ENCODE measurements at regions not wholly inside any gene's neighbourhood (a gene's known extent, or its start where the extent isn't known, plus 50 kb on each side); places are given as distances from the start of the nearest gene placed in this dataset.
"Not testable (repeated sequence)": the region's sequence is repeated elsewhere in the genome, so short reads cannot be mapped to it uniquely, and the experiment has no call there.

DNA sequence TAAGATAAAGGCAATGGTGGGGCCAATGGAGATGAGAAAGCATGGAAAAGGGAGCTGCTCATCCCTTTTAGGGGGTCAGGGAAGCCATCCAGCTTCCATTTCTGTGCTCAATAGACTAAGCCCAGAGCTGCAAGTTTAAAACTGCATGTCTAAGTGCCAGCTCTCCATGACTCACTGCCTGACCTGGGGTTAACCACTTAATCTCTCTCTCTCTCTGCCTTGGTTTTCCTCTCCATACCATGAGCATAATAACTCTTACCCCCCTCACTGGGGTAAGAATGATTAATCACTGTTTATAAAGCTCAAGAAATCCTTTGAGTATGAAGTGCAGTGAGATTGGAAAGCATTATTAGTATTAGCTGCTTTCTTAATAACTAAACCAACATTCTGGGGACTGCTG is 1382.4 kb upstream of the WWC1 start:
- Histone ChIP-seq H3K4me1 (no peaks in the 10 kb centered on the region), H3K27me3 (no peaks in the 10 kb centered on the region), H3K36me3 (no peaks in the 10 kb centered on the region), H3K4me3 (replicated peaks in 1 of 3) (no peak overlapping the region), H3K27ac (no peak overlapping the region), H3K9me3 (no peaks in the 10 kb centered on the region)
- intact Hi-C loops (cut with DNase I) = no loop called here
- TF ChIP-seq, protein P1, sequence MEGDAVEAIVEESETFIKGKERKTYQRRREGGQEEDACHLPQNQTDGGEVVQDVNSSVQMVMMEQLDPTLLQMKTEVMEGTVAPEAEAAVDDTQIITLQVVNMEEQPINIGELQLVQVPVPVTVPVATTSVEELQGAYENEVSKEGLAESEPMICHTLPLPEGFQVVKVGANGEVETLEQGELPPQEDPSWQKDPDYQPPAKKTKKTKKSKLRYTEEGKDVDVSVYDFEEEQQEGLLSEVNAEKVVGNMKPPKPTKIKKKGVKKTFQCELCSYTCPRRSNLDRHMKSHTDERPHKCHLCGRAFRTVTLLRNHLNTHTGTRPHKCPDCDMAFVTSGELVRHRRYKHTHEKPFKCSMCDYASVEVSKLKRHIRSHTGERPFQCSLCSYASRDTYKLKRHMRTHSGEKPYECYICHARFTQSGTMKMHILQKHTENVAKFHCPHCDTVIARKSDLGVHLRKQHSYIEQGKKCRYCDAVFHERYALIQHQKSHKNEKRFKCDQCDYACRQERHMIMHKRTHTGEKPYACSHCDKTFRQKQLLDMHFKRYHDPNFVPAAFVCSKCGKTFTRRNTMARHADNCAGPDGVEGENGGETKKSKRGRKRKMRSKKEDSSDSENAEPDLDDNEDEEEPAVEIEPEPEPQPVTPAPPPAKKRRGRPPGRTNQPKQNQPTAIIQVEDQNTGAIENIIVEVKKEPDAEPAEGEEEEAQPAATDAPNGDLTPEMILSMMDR (IDR thresholded peaks at IDR 0.05) = no peak
- no peak for TF ChIP-seq POLR2A (IDR thresholded peaks at IDR 0.05)
- no peak for DNase-seq

DNA sequence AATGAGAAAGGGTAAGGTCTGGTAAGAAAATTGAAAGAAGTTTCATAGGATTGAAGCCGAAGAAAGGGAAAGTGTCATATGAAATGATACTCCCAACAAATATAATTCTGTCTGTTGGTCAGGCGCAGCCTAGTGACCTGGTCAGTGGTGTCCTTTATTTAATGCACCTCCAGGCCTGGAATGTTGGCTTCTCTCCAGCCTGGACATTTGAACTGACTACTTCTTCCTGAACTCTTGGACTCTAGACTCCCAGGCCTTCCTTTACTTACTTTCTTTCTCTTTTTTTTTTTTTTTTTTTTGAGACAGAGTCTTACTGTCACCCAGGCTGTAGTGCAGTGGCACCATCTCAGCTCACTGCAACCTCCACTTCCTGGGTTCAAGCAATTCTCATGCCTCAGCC is 1381.5 kb upstream of the WWC1 start:
- 93 to 97% methylated on average over 2 of the region's 2 CpGs for WGBS, 2 donors
- no peaks in the 10 kb centered on the region for H3K4me1 ChIP-seq
- no peaks in the 10 kb centered on the region for H3K27me3 ChIP-seq
- H3K4me3 ChIP-seq (replicated peaks in 1 of 3) = no peak overlapping the region
- H3K36me3 ChIP-seq = no peaks in the 10 kb centered on the region
- H3K9me3 ChIP-seq = no peaks in the 10 kb centered on the region
- TF ChIP-seq POLR2A (IDR thresholded peaks at IDR 0.05) = no peak
- TF ChIP-seq, protein P1 (IDR thresholded peaks at IDR 0.05) = no peak
- intact Hi-C loops (cut with DNase I) = no loop called here
- DNase-seq = no peak
- H3K27ac ChIP-seq = no peak overlapping the region

DNA sequence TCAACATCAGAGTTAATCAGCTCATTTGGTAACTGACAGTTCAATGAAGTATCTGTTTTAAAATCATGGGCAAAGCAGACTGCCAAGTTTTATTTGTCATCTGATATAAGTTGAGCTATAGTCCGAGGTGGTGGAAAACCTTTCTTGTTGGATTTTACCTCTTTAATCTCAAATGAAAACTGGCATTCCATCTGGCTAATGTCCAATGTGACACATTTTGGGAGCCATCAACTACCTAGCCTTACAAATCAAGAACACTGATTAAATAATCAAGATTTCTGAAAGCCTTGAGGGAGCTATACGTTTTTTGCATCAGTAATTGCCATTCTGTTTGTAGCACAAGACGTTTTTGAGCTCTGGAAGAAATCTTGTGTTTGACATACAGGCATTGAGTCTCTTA is 1380.5 kb upstream of the WWC1 start:
- Histone ChIP-seq H3K4me3 (replicated peaks in 1 of 3) (no peak overlapping the region), H3K4me1 (no peaks in the 10 kb centered on the region), H3K27me3 (no peaks in the 10 kb centered on the region), H3K27ac (no peak overlapping the region), H3K36me3 (no peaks in the 10 kb centered on the region), H3K9me3 (no peaks in the 10 kb centered on the region)
- DNase-seq = no peak
- intact Hi-C loops (cut with DNase I) = no loop called here
- WGBS, 2 donors = 70 to 71% methylated on average over 3 of the region's 3 CpGs
- TF ChIP-seq POLR2A (IDR thresholded peaks at IDR 0.05) = no peak
- TF ChIP-seq, protein P1 (IDR thresholded peaks at IDR 0.05) = no peak

DNA sequence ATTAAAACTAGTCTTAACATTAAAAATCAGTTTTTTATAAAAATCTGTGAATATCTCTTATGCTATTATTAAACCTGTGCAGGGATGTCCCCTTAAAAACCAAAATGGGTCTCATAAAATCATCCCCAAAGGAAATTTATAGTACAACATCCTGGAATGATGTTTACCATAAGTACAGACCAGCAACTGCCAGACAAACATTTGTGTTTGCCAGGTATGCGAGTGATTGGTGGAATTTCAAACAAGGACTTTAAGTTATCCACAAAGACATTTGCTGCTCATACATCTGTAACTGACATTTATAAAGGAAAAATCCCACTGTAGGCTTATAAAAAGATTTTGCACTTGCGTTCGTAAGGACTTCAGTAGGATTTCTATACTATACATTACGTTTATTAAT is 1375.4 kb upstream of the WWC1 start:
- H3K4me1 ChIP-seq = no peaks in the 10 kb centered on the region
- H3K27me3 ChIP-seq = no peaks in the 10 kb centered on the region
- TF ChIP-seq, protein P1 (IDR thresholded peaks at IDR 0.05) = no peak
- no peak for TF ChIP-seq POLR2A (IDR thresholded peaks at IDR 0.05)
- no peak for DNase-seq
- no peak overlapping the region for H3K27ac ChIP-seq
- H3K9me3 ChIP-seq = no peaks in the 10 kb centered on the region
- WGBS, 2 donors = 90 to 95% methylated on average over 4 of the region's 4 CpGs
- intact Hi-C loops (cut with DNase I) = no loop called here
- no peak overlapping the region for H3K4me3 ChIP-seq (replicated peaks in 1 of 3)
- H3K36me3 ChIP-seq = no peaks in the 10 kb centered on the region

DNA sequence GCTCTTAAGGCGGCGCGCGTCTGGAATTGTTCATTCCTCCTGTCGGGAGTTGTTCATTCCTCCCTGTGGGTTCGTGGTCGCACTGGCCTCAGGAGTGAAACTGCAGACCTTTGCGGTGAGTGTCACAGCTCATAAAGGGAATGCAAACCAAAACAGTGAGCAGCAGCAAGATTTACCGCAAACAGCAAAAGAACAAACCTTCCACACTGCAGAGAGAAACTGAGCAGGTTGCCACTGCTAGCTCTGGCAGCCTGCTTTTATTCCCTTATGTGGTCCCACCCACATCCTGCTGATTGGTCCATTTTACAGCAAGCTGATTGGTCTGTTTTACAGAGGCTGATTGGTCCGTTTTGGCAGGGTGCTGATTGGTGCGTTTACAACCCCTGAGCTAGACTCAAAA is 1365.3 kb upstream of the WWC1 start:
- no peak overlapping the region for H3K27ac ChIP-seq
- no peak for DNase-seq
- no peaks in the 10 kb centered on the region for H3K27me3 ChIP-seq
- WGBS, 2 donors = 92 to 97% methylated on average over 11 of the region's 11 CpGs
- no peak for TF ChIP-seq POLR2A (IDR thresholded peaks at IDR 0.05)
- TF ChIP-seq, protein P1 (IDR thresholded peaks at IDR 0.05) = no peak
- H3K4me3 ChIP-seq (replicated peaks in 1 of 3) = no peak overlapping the region
- intact Hi-C loops (cut with DNase I) = no loop called here
- no peaks in the 10 kb centered on the region for H3K36me3 ChIP-seq
- no peaks in the 10 kb centered on the region for H3K4me1 ChIP-seq
- H3K9me3 ChIP-seq = no peaks in the 10 kb centered on the region

DNA sequence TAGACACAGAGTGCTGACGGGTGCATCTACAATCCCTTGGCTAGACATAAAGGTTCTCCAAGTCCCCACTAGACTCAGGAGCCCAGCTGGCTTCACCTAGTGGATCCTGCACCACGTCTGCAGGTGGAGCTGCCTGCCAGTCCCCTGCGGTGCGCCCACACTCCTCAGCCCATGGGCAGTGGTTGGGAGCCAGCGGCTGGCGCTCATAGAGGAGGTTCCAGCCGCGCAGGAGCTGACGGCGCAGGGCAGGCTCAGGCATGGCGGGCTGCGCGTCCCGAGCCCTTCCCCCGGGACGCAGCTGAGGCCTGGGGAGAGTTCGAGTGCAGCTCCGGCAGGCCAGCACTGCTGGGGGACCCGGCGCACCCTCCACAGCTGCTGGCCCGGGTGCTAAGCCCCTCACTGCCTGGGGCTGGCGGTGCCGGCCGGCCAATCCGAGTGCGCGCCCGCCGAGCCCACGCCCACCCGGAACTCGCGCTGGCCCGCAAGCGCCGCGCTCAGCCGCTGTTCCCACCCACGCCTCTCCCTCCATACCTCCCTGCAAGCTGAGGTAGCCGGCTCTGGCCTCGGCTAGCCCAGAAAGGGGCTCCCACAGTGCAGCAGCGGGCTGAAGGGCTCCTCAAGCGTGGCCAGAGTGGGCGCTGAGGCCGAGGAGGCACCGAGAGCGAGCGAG is 1364.5 kb upstream of the WWC1 start:
- H3K36me3 ChIP-seq; H3K27me3 ChIP-seq; H3K27ac ChIP-seq; H3K4me3 ChIP-seq (replicated peaks in 1 of 3); intact Hi-C loops (cut with DNase I); H3K9me3 ChIP-seq; DNase-seq; H3K4me1 ChIP-seq: not testable (repeated sequence)
- 95 to 96% methylated on average over 29 to 40 of the region's 48 CpGs for WGBS, 2 donors

Measured in thyroid gland (tissue), 4 donors.